ENCODE measurements at regions not wholly inside any gene's neighbourhood (a gene's known extent, or its start where the extent isn't known, plus 50 kb on each side); places are given as distances from the start of the nearest gene placed in this dataset.

DNA sequence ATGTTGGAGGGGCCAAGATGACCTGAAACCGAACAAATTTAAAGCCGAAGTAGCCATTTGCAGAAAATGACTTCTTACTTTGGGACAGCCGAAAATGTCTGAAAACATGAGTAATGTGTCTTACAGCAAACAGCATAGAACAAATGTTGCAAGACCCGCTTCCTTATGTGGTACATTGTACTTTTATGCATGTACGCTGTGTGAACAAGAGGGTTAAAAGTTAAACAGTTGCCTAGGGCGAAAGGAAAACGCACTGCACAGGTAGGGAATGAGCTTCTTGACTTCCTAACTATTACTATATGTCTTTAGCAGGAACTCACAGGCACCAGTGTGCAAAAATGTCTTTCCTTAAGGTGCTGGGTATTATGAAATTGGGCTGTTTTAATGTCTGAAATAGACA is 303.5 kb upstream of the MGMT start:
- ChIA-PET CTCF (no interaction called here), POLR2A (no interaction called here)
- DNase-seq (ENCODE audit: low read depth, low spot score): no peak
- TF ChIP-seq, protein P1, sequence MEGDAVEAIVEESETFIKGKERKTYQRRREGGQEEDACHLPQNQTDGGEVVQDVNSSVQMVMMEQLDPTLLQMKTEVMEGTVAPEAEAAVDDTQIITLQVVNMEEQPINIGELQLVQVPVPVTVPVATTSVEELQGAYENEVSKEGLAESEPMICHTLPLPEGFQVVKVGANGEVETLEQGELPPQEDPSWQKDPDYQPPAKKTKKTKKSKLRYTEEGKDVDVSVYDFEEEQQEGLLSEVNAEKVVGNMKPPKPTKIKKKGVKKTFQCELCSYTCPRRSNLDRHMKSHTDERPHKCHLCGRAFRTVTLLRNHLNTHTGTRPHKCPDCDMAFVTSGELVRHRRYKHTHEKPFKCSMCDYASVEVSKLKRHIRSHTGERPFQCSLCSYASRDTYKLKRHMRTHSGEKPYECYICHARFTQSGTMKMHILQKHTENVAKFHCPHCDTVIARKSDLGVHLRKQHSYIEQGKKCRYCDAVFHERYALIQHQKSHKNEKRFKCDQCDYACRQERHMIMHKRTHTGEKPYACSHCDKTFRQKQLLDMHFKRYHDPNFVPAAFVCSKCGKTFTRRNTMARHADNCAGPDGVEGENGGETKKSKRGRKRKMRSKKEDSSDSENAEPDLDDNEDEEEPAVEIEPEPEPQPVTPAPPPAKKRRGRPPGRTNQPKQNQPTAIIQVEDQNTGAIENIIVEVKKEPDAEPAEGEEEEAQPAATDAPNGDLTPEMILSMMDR (IDR thresholded peaks at IDR 0.05; ENCODE audit: low read depth, low read length): no peak
- Histone ChIP-seq H3K27ac (ENCODE audit: low read depth, low read length) (no peak overlapping the region), H3K4me3 (ENCODE audit: low read depth, low read length) (no peak overlapping the region), H3K9me3 (ENCODE audit: control insufficient read depth, insufficient read depth, low read length) (peaks cover 21% of the 10 kb centered on the region), H3K27me3 (ENCODE audit: control insufficient read depth, insufficient read depth, low read length) (no peaks in the 10 kb centered on the region)

DNA sequence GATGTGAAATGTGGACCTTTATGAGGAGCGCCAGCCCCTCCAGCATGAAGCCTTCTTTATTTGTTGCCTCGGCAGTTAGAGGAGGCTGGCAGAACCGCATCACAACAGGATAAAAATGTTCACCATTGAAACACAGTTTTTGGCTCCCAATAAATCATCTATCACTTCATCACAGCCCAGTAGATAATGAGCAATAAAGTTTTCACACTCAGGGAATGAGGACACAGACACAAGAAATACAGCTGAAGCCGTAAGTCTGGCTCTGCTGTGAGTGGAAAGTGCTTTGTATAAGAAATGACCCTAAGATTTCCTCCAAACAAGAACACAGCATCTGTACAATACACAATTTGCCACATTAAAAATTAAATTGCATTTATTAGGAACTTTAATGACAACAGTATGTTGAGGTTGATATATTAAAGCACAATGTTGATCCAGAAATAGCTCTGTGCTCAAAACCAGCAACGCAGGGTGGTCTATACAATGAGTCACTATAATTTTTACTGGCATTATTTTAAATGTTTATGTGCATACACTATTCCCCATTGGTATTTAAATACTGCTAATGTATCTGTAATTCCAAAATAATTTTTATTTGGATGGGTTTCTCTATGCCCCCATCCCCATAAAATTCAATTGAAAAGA is 301.8 kb upstream of the MGMT start:
- CTCF ChIA-PET: no interaction called here

DNA sequence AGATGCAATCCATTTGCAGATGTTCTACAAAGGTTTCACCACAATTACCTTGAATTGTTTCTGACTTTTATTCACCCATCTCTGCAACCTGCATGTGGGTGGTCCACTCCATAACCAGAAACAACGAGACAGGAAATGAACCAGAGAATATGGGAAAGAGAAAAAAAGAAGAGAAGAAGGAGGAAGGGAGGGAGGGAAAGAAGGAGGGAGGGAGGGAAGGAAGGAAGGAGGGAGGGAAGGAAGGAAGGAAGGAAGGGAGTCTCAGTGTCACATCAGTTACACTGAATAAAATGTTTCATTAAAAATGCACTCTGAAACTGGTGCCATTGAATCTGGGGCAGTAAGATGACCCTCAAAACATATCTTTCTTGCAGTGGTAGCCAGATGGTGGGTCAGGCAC is 301.3 kb upstream of the MGMT start:
- Histone ChIP-seq H3K9me3 (ENCODE audit: control insufficient read depth, insufficient read depth, low read length) (peaks cover 24% of the 10 kb centered on the region), H3K4me3 (ENCODE audit: low read depth, low read length) (no peak overlapping the region), H3K27me3 (ENCODE audit: control insufficient read depth, insufficient read depth, low read length) (no peaks in the 10 kb centered on the region), H3K27ac (ENCODE audit: low read depth, low read length) (no peak overlapping the region)
- TF ChIP-seq, protein P1 (IDR thresholded peaks at IDR 0.05; ENCODE audit: low read depth, low read length): no peak
- no peak for DNase-seq (ENCODE audit: low read depth, low spot score)
- CTCF ChIA-PET: no interaction called here
- POLR2A ChIA-PET: no interaction called here

More for the DNA sequence above, 301.8 kb upstream of the MGMT start:
- DNase-seq (ENCODE audit: low read depth, low spot score): no peak
- Histone ChIP-seq H3K27ac (ENCODE audit: low read depth, low read length) (no peak overlapping the region), H3K4me3 (ENCODE audit: low read depth, low read length) (no peak overlapping the region), H3K27me3 (ENCODE audit: control insufficient read depth, insufficient read depth, low read length) (no peaks in the 10 kb centered on the region), H3K9me3 (ENCODE audit: control insufficient read depth, insufficient read depth, low read length) (peaks cover 24% of the 10 kb centered on the region)
- POLR2A ChIA-PET: no interaction called here
- TF ChIP-seq, protein P1 (IDR thresholded peaks at IDR 0.05; ENCODE audit: low read depth, low read length): no peak

- DNase-seq (ENCODE audit: low read depth, low spot score): no peak
- H3K27me3 ChIP-seq (ENCODE audit: control insufficient read depth, insufficient read depth, low read length): no peaks in the 10 kb centered on the region
- peaks cover 14% of the 10 kb centered on the region for H3K9me3 ChIP-seq (ENCODE audit: control insufficient read depth, insufficient read depth, low read length)
- H3K4me3 ChIP-seq (ENCODE audit: low read depth, low read length): no peak overlapping the region
- no peak overlapping the region for H3K27ac ChIP-seq (ENCODE audit: low read depth, low read length)
- ChIA-PET POLR2A (no interaction called here), CTCF (no interaction called here)
- TF ChIP-seq, protein P1 (IDR thresholded peaks at IDR 0.05; ENCODE audit: low read depth, low read length): no peak
Observed at GRCh38 chr10:129168660-129169059, 298.4 kb upstream of the MGMT start.

GRCh38 chr10:129169115-129169514 is 297.9 kb upstream of the MGMT start:
- no peaks in the 10 kb centered on the region for H3K27me3 ChIP-seq (ENCODE audit: control insufficient read depth, insufficient read depth, low read length)
- CTCF ChIA-PET: no interaction called here
- H3K9me3 ChIP-seq (ENCODE audit: control insufficient read depth, insufficient read depth, low read length): peaks cover 14% of the 10 kb centered on the region
- POLR2A ChIA-PET: no interaction called here
- H3K27ac ChIP-seq (ENCODE audit: low read depth, low read length): no peak overlapping the region
- no peak for DNase-seq (ENCODE audit: low read depth, low spot score)
- TF ChIP-seq, protein P1 (IDR thresholded peaks at IDR 0.05; ENCODE audit: low read depth, low read length): no peak
- no peak overlapping the region for H3K4me3 ChIP-seq (ENCODE audit: low read depth, low read length)
